Stimulated activated CD8-positive, alpha-beta memory T cell treated with anti-CD3 and anti-CD28 coated beads, Interleukin-12 subunit alpha, Interleukin-12 subunit beta, amount 100 ng/mL, for 4 hours (primary cell): ENCODE measurements at regions not wholly inside any gene's neighbourhood (a gene's known extent, or its start where the extent isn't known, plus 50 kb on each side); places are given as distances from the start of the nearest gene placed in this dataset.

ENCODE experiments used
- DNase-seq: peaks from one replicate; pipeline ENCODE4 v3.0.0-alpha.2; 2020; ENCODE audit warnings: low read depth

DNA sequence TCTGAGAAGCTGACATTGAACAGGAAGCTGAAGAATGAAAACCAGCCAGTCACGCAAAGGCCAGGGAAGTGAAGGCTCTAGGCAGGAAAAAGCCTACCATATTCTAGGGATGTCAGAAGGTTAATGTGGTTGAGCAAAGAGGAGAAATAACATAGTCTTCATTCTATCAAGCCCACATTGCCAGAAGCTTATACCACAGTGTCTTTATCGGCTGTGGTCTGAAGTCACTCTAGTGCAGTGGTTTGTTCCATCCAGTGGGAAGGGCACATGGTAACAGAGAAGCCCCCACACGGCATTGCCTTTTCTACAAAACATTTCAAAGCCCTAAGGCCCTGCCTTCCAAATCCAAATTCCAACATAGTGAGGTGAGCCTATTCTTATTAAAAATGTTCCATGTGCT is 311.3 kb downstream of the TNS1 start:
- no peak for DNase-seq

- no peak for DNase-seq
Observed at GRCh38 chr2:217689053-217689452, 313.7 kb downstream of the TNS1 start.

DNA sequence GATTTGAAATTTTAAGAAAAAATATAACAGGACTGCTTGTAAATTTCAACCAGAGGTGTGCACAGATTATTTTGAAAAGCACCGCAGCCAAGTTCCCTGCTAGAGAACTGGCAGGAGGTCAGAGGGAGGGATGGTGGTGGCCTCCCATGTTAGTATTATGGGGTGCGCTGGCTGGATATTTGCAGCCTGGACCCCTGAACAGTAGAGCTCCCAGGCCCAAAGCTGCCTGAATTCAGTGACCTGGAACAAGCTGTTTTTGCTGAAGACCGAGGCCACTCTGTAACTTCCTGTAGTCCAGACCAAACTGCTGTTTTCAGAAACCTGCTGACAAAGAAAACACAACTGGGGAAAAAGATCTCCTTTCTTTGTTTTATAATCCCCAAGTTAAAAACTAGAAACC is 314.3 kb downstream of the TNS1 start:
- no peak for DNase-seq

DNA sequence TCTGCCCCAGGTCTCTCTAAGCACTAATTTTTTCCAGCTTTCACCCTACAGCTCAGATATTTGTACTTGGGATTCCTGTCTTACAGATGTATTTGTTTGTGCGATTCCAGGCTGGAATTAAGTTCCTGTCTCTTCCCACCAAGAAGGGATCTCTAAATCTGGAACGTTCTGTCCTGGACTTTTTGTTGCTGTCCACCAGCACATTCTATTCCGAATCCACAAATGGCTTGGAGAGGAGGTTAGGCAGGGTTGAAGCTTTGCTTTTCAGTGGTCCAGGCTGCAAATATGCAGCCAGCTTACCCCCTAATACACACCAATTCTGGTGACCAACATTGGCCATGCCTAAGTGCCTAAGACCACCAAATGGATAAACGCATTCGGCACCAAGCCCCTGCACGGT is 315.0 kb downstream of the TNS1 start:
- DNase-seq = no peak

DNA sequence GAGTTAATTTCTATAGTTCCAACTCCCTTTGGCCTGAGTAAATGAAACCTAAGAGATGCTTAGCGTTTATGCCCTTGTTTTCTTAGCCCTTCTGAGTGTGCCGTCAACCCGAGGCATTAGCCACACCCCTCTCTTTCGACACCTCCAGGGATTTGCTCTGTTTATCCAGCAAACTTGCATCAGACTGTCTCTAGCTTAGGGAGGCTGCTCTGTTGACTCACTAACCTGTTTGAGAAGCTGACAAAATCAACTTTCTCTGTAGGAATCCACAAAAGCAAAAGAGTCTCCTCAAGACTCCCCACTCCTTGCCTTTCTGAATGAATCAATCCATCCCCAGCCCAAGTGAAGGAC is 317.6 kb downstream of the TNS1 start:
- no peak for DNase-seq

GRCh38 chr2:217684431-217685254 is 318.2 kb downstream of the TNS1 start:
- DNase-seq = no peak

DNA sequence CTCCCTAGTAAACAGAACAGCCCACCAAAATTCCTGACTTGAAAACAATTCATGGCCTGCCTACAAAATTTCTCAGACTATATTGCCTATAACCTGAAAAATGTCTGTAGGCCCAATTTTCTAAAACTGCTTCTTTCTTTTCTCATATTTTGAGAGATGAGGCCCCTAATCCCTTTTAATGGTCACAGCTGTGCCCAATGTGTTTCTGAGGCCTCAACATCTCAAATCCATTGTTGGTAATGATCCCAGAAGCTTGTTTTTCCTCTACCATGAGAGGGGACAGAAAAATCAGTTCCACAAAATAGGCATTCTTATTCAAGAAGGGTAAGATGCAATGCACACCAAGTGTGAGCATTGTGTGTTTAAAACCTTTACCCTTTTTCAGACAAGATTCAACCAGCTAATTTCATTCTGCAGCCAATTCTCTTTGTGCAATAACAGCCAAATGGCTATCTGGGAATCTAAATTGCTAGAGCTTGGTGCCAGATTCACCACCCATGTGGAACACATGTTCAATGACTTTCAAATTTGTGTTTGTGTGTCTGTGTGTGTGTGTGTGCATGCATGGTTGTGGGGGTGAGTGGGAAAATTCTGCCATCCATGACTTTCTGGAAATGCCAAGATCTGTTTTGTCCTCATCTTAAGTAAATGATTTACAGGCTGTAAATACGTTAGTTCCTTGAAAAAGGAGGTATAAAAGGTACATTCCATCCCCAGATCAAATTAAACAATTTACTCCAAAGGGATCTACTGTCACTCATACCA is 319.5 kb downstream of the TNS1 start:
- DNase-seq = no peak

- DNase-seq = no peak
Observed at GRCh38 chr2:217681791-217682190, 321.0 kb downstream of the TNS1 start.

DNA sequence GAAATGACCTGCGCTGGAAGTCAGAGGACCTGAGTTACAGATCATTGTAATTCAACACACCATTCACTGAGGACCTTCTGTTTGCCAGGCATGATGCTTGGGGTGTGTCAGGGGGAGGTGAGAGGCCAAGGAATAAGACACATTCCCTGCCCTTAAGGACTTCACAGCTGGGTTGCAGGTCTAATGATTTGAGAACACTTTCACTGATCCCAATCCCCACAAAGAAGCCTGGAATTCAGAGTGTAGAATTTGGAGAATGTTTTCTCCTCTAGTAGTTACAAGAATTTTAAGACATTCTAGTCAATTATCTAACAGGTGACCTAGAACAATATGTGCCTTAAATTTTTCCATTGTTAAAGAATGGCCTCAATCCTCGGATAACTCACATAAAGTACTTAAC is 322.4 kb downstream of the TNS1 start:
- DNase-seq = no peak

GRCh38 chr2:217673627-217674026 is 329.2 kb downstream of the TNS1 start:
- no peak for DNase-seq

GRCh38 chr2:217672472-217672871 is 330.3 kb downstream of the TNS1 start:
- no peak for DNase-seq

DNA sequence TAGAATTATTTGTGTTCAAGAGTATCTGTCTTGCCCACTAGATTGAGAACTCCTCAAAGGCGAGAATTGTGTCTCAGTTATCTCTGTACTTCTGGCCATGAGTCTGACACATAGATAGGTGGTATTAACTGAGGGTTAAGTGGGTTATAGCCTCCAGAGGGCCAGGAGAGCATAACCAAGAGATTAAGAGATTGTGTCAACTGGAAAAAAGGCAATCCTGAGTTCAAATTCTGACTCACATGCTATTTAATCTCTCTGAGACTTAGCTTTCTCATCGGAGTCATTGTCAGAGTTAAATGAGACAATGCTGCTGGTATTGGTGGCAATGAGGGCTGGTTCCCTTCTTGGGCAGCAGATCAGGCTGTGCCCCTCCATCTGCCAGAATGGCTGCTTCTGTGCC is 330.9 kb downstream of the TNS1 start:
- DNase-seq = no peak

DNA sequence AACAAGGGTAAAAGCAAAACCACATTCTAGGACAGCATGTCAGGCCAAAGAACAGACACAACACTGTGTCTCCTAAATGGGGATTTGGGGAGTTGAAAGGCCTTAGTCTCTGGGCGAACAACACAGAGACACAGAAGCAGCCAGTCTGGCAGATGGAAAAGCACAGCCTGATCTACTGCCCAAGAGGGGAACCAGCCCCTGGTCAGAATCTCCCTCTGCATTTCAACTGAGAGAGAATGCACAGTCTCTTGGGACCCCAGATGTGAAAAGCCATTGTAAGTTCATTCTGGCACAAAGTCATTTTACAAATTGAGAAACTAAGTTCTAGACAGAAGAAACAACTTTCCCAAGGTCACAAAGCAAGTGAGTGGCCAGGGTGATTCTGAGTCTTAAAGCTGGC is 331.7 kb downstream of the TNS1 start:
- DNase-seq = no peak

- DNase-seq = no peak
Observed at GRCh38 chr2:217669831-217670230, 333.0 kb downstream of the TNS1 start.

DNA sequence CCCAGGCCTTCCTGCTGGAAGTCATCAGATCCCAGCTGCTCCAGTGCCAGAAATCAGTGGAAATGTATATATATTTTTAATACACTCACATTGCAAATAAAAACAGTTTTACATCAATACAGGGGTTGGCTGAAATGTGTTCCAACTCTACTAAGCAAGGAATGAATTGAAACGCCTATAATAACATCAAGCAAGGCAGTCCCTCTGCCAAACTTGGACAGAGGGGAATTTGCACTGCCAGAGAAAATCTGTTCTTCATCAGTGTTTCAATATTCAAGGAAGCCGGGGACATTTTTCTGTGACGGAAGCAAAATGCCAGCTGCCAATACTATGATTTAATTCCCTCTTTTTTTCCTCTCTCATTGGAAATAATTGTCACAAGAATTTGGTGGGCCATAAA is 335.3 kb downstream of the TNS1 start:
- DNase-seq = no peak

- DNase-seq = no peak
Observed at GRCh38 chr2:217667035-217667434, 335.8 kb downstream of the TNS1 start.

DNA sequence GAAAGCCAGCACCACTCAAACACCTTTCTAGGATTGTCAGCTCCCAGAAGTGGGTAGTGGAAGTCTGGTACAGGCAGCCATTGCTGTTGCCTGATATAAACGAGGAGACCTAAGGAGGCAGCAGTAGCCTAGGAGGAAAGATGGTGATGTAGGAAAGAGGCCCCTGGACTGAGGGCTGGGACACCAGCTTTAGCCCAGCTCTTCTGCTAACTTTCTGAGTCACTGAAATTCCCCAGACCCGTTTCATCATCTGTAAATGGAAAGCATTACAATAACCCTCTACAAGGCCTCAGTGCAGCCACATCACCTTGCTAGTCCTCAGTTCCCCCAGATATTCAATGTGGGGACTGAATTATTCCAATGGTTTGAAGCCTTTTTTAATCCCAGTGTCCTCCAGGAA is 336.5 kb downstream of the TNS1 start:
- no peak for DNase-seq

DNA sequence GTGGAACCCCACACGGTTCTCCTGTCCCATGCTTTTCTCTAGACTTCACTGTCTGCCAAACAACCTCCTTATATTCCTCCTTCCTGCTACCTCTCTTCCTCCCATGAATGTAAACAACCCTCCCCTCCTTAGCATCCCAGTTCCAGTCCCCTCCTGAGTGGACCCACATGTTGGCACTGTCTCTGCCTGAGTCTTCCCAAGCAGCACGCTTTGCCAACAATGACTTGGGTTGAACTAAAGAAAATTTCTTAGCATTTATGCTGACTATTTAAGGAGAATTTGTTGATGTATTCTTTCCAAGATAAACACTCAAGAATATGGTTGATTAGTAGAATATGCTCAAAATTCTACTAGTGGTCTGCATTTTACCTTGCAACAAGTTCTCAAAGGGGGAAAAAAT is 338.0 kb downstream of the TNS1 start:
- no peak for DNase-seq

GRCh38 chr2:217662984-217663602 is 339.7 kb downstream of the TNS1 start:
- no peak for DNase-seq

DNA sequence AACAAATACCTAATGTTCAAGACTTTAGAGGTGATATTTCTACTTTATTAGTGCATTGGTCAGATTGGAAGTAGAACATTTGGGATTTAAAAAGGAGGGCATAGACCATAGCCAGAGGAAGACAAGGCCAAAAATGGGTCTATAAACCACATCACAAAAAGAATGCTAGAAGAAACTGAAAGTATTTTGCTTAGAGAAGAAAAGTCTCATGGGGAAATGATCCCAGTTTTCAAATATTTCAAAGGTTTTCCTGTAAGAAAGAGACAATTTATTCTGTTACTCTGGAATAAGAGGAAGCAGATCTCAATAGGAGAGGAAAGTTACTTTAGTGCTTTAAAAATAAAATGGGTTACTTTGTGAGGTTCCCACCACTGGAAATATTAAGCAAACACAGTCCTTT is 341.4 kb downstream of the TNS1 start:
- no peak for DNase-seq

GRCh38 chr2:217660423-217660822 is 342.4 kb downstream of the TNS1 start:
- no peak for DNase-seq

DNA sequence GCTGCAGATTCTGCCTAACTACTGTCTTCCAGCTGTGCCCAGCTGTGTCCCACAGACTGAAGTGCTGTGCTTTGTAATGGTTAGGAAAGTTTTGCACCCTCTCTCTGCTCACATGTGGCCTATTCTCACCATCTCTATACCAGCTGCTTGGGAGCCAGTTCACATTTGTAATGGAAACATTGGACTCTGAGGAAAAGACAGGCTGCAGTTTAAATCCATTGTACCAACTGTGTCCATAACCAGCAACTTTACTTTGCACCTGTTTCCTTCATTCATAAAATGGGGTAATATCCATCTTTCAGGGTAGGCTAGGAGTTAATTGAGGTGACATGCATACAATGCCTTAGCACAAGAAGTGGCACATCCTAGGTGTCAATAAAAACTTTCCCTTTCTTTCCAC is 344.0 kb downstream of the TNS1 start:
- no peak for DNase-seq

GRCh38 chr2:217657252-217657651 is 345.5 kb downstream of the TNS1 start:
- DNase-seq = no peak
